Endothelial cell of umbilical vein (primary cell): ENCODE measurements at regions not wholly inside any gene's neighbourhood (a gene's known extent, or its start where the extent isn't known, plus 50 kb on each side); places are given as distances from the start of the nearest gene placed in this dataset.

Source experiments
- BruUV-seq: library from RNA; stranded (reverse); fragments of 400-500 nt; replicated peaks from 2 replicates; lab custom pipeline; 2021; lab: Mats Ljungman, UMichigan
- CTCF ChIA-PET: fragments of 300-600, 350-600 bp; sonication (Branson Sonifier 250); formaldehyde crosslinking; loops from one replicate; lab custom pipeline; 2021; ENCODE audit warnings: antibody characterized with exemption, inconsistent platforms; lab: Charles Lee
- POLR2A ChIA-PET: fragments of 300-600, 350-600 bp; sonication (Branson Sonifier 250); formaldehyde crosslinking; loops from one replicate; lab custom pipeline; 2021; ENCODE audit warnings: antibody characterized with exemption, inconsistent platforms; lab: Charles Lee
- DNase-seq: peaks from one replicate; pipeline ENCODE4 v3.0.0-alpha.2; 2011; ENCODE audit warnings: low read depth, low spot score
- FAIRE-seq: peaks from 2 replicates; lab custom pipeline; 2011; peaks lifted over from hg19 to GRCh38; lab: Jason Lieb, UNC
- H2AFZ ChIP-seq: 2 replicates; pipeline ENCODE4 v1.6.0; 2012; ENCODE audit warnings: low read depth, low read length, control low read depth, inconsistent platforms
- H3K27ac ChIP-seq: 2 replicates; pipeline ENCODE4 v1.5.1; 2011; ENCODE audit warnings: low read depth, mild to moderate bottlenecking, control low read depth, low read length, moderate library complexity; ENCODE audit not compliant: insufficient read depth
- H3K27me3 ChIP-seq, 2 experiments: 2 replicates each; pipeline versions ENCODE4 v1.6.0 to v1.6.1; 2011; ENCODE audit warnings: low read length in 2 of 2, mixed read lengths in 1 of 2; ENCODE audit not compliant: control insufficient read depth in 2 of 2, insufficient read depth in 2 of 2
- H3K36me3 ChIP-seq, 2 experiments: 2 replicates in 1 of 2; 3 replicates in 1 of 2; pipeline ENCODE4 v1.5.1; 2011; ENCODE audit warnings: low read length in 2 of 2, mild to moderate bottlenecking in 1 of 2, moderate library complexity in 1 of 2; ENCODE audit not compliant: control insufficient read depth in 2 of 2, insufficient read depth in 2 of 2; ENCODE audit errors: extremely low read depth in 1 of 2
- H3K4me1 ChIP-seq: 3 replicates; pipeline ENCODE4 v1.5.1; 2011; ENCODE audit warnings: mild to moderate bottlenecking, low read length; ENCODE audit not compliant: control insufficient read depth, insufficient read depth; ENCODE audit errors: extremely low read depth
- H3K4me2 ChIP-seq: 2 replicates; pipeline ENCODE4 v1.6.1; 2011; ENCODE audit warnings: low read length, control low read depth, mixed read lengths; ENCODE audit not compliant: insufficient read depth
- H3K4me3 ChIP-seq, 3 experiments: fragments of 200-600 bp in 1 of 3; sonication (generic), shearing (Covaris generic) in 1 of 3; replicated peaks in 1 of 3; 2 replicates each; pipeline ENCODE4 v1.5.1; 2011 to 2016; ENCODE audit warnings: control low read depth in 3 of 3, low read length in 3 of 3, mild to moderate bottlenecking in 2 of 3, inconsistent platforms in 1 of 3, low read depth in 1 of 3, moderate library complexity in 1 of 3; ENCODE audit not compliant: insufficient read depth in 1 of 3
- H3K79me2 ChIP-seq: 2 replicates; pipeline ENCODE4 v1.6.0; 2012; ENCODE audit warnings: low read length, inconsistent platforms; ENCODE audit not compliant: control insufficient read depth, insufficient read depth
- H3K9ac ChIP-seq: replicated peaks from 2 replicates; pipeline ENCODE3; 2011; ENCODE audit warnings: low read length, control low read depth; ENCODE audit not compliant: insufficient read depth; ENCODE audit errors: extremely low read depth
- H3K9me1 ChIP-seq: replicated peaks from 3 replicates; pipeline ENCODE4 v1.6.0; 2011; ENCODE audit warnings: mild to moderate bottlenecking, low read length; ENCODE audit not compliant: control insufficient read depth, insufficient read depth; ENCODE audit errors: extremely low read depth
- H3K9me3 ChIP-seq: replicated peaks from 2 replicates; pipeline ENCODE4 v1.5.1; 2012; ENCODE audit warnings: low read length, inconsistent platforms; ENCODE audit not compliant: control insufficient read depth, insufficient read depth
- H4K20me1 ChIP-seq: replicated peaks from 2 replicates; pipeline ENCODE3; 2011; ENCODE audit warnings: mild to moderate bottlenecking, low read length; ENCODE audit not compliant: control insufficient read depth, insufficient read depth; ENCODE audit errors: extremely low read depth
- EZH2 ChIP-seq: IDR thresholded peaks from 2 replicates; pipeline ENCODE4 v1.6.1; 2012; ENCODE audit warnings: borderline replicate concordance, low read depth, mild to moderate bottlenecking, moderate library complexity, low read length, inconsistent platforms; ENCODE audit not compliant: severe bottlenecking
- FOS ChIP-seq: IDR thresholded peaks from 2 replicates; pipeline ENCODE4 v1.6.1; 2011; ENCODE audit warnings: mild to moderate bottlenecking, low read length, moderate library complexity, borderline replicate concordance; ENCODE audit not compliant: insufficient read depth
- GATA2 ChIP-seq: IDR thresholded peaks from 2 replicates; pipeline ENCODE4 v1.7.0; 2011; ENCODE audit warnings: low read depth, mild to moderate bottlenecking, moderate library complexity, mixed read lengths, low read length; ENCODE audit not compliant: insufficient read length, insufficient read depth
- JUN ChIP-seq: IDR thresholded peaks from 2 replicates; pipeline ENCODE4 v1.6.1; 2011; ENCODE audit warnings: borderline replicate concordance, low read depth; ENCODE audit not compliant: insufficient read length, insufficient read depth
- MAX ChIP-seq: IDR thresholded peaks from 2 replicates; pipeline ENCODE4 v1.6.1; 2011; ENCODE audit not compliant: insufficient read depth, insufficient read length
- MYC ChIP-seq: IDR thresholded peaks from one replicate; pipeline ENCODE4 v1.6.1; 2011; ENCODE audit warnings: mild to moderate bottlenecking, low read depth, low read length
- POLR2A ChIP-seq: IDR thresholded peaks from 2 replicates; pipeline ENCODE4 v1.6.1; 2012; ENCODE audit warnings: low read depth, mild to moderate bottlenecking, control low read depth, low read length
- POLR2AphosphoS5 ChIP-seq: IDR thresholded peaks from 2 replicates; pipeline ENCODE4 v1.6.1; 2012; ENCODE audit warnings: low read depth, mild to moderate bottlenecking, control low read depth, low read length, moderate library complexity; ENCODE audit not compliant: insufficient read depth
- dilution Hi-C: fragments of 300-500 bp; cut with MboI; formaldehyde crosslinking; loops from one replicate; pipeline ENCODE4 v1.15.0; 2019; ENCODE audit warnings: low sequenced_read_pairs; ENCODE audit not compliant: extremely low pct_ligation_motif_present
- intact Hi-C: fragments of 100-400 bp; cut with micrococcal nuclease; formaldehyde crosslinking; loops from one replicate; pipeline ENCODE4 v1.10.0; 2022
- TF ChIP-seq, protein P1 (sequence below), 2 donors: IDR thresholded peaks; 1 replicate in 1 of 2; 2 replicates in 1 of 2; pipeline ENCODE4 v1.5.1; 2011; ENCODE audit warnings: low read length in 2 of 2, mild to moderate bottlenecking in 2 of 2, moderate library complexity in 2 of 2, control low read depth in 1 of 2, inconsistent platforms in 1 of 2, low read depth in 1 of 2; ENCODE audit not compliant: insufficient read depth in 1 of 2; ENCODE audit errors: extremely low read depth in 1 of 2

DNA sequence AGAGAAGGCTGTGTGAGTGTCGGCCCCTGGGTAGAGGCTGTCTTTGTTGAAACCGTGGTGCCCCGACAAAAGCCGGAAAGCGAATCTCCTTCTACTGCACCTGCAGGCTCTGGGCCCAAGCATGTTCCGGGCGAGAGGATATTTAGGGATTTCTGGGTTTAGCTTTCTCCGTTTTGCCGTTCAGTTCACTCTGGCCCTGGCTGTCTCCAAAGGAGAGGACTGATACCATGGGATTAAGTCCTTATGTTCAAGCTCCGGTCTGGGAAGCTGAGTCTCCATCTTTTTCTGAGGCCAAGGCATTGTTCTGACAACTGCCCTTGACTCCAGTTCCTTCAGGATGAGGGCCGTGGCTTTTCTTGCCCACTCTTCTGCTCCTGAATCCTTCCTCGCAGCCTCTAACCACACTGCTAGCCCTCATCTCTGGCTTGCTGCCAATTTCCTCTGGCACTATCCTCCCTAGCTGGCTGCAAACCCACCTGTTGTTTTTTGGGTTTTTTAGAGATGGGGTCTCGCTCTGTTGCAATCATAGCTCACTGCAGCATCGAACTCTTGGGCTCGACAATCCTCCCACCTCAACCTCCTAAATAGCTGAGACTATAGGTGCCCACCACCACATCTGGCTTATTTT, 206.8 kb downstream of the SKIDA1 start:
- no peaks in the 10 kb centered on the region for H3K36me3 ChIP-seq
- dilution Hi-C loops (no loop called here), intact Hi-C loops (no loop called here)
- no peak overlapping the region for H2AFZ ChIP-seq
- BruUV-seq, result no TSS peak
- H3K27ac ChIP-seq, result no peak overlapping the region
- no peak overlapping the region for H3K4me2 ChIP-seq
- no peak overlapping the region for H3K4me3 ChIP-seq
- no peaks in the 10 kb centered on the region for H3K9me1 ChIP-seq
- ChIA-PET CTCF (interaction anchor here (1.9 kb wide), 1 partner anchor 177 kb away, joined by 4 read pairs; no protein-coding TSS in a partner anchor), POLR2A (no interaction called here)
- DNase-seq (no peak), FAIRE-seq (no peak)
- H3K79me2 ChIP-seq, result no peaks in the 10 kb centered on the region
- H3K9ac ChIP-seq, result no peak overlapping the region
- H4K20me1 ChIP-seq, result no peaks in the 10 kb centered on the region
- H3K4me1 ChIP-seq, result peaks cover 24% of the 10 kb centered on the region
- no peaks in the 10 kb centered on the region for H3K27me3 ChIP-seq
- no peaks in the 10 kb centered on the region for H3K9me3 ChIP-seq
- no peak for TF ChIP-seq EZH2
- no peak for TF ChIP-seq FOS
- TF ChIP-seq, protein P1, sequence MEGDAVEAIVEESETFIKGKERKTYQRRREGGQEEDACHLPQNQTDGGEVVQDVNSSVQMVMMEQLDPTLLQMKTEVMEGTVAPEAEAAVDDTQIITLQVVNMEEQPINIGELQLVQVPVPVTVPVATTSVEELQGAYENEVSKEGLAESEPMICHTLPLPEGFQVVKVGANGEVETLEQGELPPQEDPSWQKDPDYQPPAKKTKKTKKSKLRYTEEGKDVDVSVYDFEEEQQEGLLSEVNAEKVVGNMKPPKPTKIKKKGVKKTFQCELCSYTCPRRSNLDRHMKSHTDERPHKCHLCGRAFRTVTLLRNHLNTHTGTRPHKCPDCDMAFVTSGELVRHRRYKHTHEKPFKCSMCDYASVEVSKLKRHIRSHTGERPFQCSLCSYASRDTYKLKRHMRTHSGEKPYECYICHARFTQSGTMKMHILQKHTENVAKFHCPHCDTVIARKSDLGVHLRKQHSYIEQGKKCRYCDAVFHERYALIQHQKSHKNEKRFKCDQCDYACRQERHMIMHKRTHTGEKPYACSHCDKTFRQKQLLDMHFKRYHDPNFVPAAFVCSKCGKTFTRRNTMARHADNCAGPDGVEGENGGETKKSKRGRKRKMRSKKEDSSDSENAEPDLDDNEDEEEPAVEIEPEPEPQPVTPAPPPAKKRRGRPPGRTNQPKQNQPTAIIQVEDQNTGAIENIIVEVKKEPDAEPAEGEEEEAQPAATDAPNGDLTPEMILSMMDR (IDR thresholded peaks at IDR 0.05; ENCODE audit: extremely low read depth in 1 of 2, insufficient read depth in 1 of 2, low read depth in 1 of 2, low read length in 2 of 2), result no peak
- no peak for TF ChIP-seq GATA2
- no peak for TF ChIP-seq POLR2AphosphoS5
- TF ChIP-seq MYC, result no peak
- no peak for TF ChIP-seq POLR2A
- TF ChIP-seq MAX, result no peak
- TF ChIP-seq JUN, result no peak
